ENCODE measurements at regions not wholly inside any gene's neighbourhood (a gene's known extent, or its start where the extent isn't known, plus 50 kb on each side); places are given as distances from the start of the nearest gene placed in this dataset.

DNA sequence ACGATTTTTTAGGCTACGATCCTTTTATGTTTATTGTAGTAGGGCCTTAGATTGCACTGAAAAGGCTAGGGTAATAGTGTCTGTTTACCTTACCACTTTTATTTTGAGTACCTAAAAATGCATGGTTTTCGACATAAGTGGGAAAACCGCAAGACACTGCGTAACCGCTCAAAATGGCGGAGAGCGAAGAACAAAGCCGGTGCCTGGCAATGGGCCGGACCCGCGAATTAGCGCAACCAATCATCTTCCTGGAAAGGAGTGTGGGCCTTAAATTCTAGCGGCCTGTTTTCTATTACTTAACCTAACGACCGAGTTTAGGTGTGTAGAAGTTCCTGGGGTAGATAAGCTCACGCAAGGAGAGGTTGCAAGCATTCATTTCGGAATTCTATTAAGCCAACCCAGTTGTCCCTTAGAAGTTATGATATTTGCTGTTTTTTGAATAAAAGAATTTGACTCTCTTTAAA lies 118.0 kb downstream of the HFE start:
- peak overlapping the region; percentile 91 for H3K4me3 ChIP-seq (ENCODE audit: low read depth, low read length)
- peak; percentile 94 for DNase-seq (ENCODE audit: low read depth, low spot score)
- in situ Hi-C loops (cut with HindIII; ENCODE audit: low sequenced_read_pairs): no loop called here
- TF ChIP-seq, protein P1, sequence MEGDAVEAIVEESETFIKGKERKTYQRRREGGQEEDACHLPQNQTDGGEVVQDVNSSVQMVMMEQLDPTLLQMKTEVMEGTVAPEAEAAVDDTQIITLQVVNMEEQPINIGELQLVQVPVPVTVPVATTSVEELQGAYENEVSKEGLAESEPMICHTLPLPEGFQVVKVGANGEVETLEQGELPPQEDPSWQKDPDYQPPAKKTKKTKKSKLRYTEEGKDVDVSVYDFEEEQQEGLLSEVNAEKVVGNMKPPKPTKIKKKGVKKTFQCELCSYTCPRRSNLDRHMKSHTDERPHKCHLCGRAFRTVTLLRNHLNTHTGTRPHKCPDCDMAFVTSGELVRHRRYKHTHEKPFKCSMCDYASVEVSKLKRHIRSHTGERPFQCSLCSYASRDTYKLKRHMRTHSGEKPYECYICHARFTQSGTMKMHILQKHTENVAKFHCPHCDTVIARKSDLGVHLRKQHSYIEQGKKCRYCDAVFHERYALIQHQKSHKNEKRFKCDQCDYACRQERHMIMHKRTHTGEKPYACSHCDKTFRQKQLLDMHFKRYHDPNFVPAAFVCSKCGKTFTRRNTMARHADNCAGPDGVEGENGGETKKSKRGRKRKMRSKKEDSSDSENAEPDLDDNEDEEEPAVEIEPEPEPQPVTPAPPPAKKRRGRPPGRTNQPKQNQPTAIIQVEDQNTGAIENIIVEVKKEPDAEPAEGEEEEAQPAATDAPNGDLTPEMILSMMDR (IDR thresholded peaks at IDR 0.05; ENCODE audit: low read depth, low read length): no peak

DNA sequence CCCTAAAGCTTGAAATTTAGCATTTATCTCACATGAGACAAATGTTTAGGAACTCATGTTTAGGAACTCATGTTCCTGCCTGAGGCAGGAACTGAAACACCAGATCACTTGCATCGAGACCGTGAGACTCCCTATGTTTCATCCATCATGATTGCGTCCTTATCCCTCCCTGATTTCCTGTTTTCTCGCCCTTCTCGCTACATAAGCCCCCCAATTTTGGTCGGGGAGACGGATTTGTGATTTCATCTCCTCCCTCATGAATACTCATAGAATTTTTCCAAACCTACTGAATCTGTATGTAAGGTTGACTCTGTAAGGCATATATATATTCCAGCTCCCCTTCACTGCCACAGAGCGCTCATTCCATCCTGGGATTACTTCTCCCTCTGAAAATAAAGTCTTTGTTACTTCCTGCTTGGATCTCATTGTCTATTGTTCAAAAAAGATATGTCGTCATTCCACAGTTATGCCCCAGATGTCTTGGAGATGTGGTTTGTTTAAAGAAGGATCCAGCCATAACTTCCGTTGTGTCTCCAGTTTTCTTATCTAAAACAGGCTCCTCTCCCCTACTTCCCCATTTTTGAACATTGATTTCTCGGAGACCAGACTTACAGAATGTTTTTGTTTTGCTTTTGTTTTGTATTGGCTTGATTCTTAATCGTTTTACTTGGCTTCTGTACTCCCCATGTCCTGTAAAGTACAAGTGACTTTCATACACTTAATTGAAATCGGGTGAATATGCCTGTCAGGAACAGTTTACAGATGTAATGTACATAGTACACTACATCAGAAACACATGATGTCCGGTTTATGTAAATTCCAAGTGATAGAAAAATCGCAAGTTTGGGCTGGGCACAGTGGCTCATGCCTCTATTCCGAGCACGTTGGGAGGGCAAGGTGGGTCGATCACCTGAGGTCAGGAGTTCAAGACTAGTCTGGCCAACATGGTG lies 118.7 kb downstream of the HFE start:
- peak overlapping the region; percentile 91 for H3K4me3 ChIP-seq (ENCODE audit: low read depth, low read length)
- peak; percentile 89 for DNase-seq (ENCODE audit: low read depth, low spot score)
- in situ Hi-C loops (cut with HindIII; ENCODE audit: low sequenced_read_pairs): no loop called here
- TF ChIP-seq, protein P1 (IDR thresholded peaks at IDR 0.05; ENCODE audit: low read depth, low read length): no peak

DNA sequence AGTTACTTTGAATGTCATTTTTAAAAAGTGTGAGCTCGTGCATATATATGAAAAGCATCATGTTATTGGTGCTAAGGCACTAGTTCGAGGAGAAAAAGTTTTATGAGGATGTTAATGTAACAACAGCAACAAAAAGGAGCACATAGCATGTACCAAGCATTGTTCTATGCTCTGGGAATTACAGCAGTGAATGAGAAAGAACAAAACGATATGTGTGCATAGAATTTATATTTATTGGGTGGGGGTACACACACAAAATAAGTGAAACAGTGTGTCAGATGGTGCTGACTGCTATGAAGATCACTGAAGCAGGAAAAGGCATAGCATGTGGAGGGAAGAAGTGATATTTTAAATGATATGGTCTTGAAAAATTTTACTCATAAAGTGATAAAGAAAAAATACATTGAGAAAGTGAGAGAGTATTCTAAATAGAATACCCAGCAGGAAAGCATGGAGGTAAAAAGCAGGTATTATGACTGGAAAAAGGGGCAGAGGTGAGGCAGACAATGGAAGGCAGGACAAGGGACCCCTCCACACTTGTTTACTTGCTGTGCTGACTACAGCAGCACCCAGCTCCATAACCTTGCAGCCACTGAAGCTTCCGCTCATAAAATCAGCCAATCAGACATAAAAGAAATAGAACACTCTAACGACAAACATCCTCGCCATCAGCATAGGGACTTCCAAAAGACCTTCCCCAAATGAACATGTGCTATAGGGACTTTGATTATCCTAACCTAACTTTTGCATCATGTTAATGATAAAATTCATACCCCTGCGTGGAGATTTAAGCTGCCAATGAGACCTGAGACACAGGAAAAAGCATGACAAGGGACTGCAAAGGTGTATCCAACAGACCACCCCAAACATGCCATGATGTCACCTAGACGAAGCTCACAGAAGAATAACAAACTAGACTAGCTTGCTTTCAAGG lies 119.9 kb downstream of the HFE start:
- peak overlapping the region; percentile 91 for H3K4me3 ChIP-seq (ENCODE audit: low read depth, low read length)
- in situ Hi-C loops (cut with HindIII; ENCODE audit: low sequenced_read_pairs): no loop called here
- DNase-seq (ENCODE audit: low read depth, low spot score): no peak
- TF ChIP-seq, protein P1 (IDR thresholded peaks at IDR 0.05; ENCODE audit: low read depth, low read length): no peak

DNA sequence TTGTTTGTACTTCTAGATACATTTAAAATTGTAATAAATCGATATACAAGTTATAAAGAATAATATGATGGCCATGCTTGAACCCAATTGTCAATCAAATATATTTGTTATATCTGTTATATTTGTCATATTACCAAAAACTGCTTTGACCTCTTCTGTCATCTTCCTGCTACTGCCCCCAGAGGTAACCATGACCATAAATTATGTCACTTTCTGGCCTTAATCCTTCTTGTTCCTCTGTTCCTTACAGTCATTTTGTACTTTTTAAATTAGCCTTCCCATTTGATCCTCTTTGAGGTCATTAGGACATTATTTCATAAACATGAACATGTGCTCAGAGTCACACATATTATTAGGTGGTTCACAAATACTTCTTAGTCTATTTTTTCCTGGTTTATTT lies 124.7 kb downstream of the HFE start:
- no peak for DNase-seq (ENCODE audit: low read depth, low spot score)
- no peak overlapping the region for H3K4me3 ChIP-seq (ENCODE audit: low read depth, low read length)
- TF ChIP-seq, protein P1 (IDR thresholded peaks at IDR 0.05; ENCODE audit: low read depth, low read length): no peak
- in situ Hi-C loops (cut with HindIII; ENCODE audit: low sequenced_read_pairs): no loop called here

DNA sequence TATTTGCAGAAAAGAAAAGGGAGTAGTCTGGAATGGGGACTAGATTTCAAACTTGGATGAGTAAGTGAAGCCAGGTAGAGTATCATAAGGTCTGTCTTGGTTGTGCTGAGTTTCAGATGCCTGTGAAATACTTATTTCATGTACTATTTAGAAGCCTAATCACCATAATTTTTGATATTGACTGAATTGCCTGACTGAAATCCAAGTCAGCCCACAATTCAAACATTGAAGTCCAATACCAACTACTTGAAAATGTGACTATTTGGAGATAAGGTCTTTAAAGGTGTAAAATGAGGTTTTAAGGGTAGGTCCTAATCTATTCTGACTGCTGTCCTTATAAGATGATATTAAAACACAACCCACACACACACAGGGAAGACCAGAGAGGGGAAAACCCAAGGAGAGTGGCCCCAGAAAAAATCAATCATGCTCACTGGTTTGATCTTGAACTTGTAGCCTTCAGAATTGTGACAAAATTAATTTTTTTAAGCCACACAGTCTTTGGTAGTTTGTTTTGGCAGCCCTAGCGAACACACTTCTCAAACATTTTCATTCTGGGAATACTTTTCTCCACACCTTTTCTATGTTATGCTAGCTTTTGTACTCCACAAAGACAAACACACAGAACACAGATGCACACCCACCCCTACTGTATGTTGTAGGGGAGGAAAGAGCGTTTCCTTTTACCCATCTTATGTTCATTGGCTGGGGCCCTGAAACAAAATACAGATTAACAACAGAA lies 126.3 kb downstream of the HFE start:
- no peak for DNase-seq (ENCODE audit: low read depth, low spot score)
- TF ChIP-seq, protein P1 (IDR thresholded peaks at IDR 0.05; ENCODE audit: low read depth, low read length): no peak
- H3K4me3 ChIP-seq (ENCODE audit: low read depth, low read length): no peak overlapping the region
- in situ Hi-C loops (cut with HindIII; ENCODE audit: low sequenced_read_pairs): no loop called here

Measured in astrocyte of the spinal cord (primary cell).